ENCODE measurements at regions not wholly inside any gene's neighbourhood (a gene's known extent, or its start where the extent isn't known, plus 50 kb on each side); places are given as distances from the start of the nearest gene placed in this dataset.

- TF ChIP-seq ZNF592 (IDR thresholded peaks at IDR 0.05), result no peak
- TF ChIP-seq ZNF121 (CRISPR knock-in tag; conservative IDR thresholded peaks at IDR 0.05), result no peak
- TF ChIP-seq ZHX1 (conservative IDR thresholded peaks at IDR 0.05; ENCODE audit: low read length), result no peak
- no peak for TF ChIP-seq SP2 (IDR thresholded peaks at IDR 0.05; ENCODE audit: extremely low read depth, low read depth, low read length, poor library complexity, severe bottlenecking)
These were observed 415.6 kb downstream of the KLHL13 start (continued) for GRCh38 chrX:117701050-117701449.
